Erythroblast (primary cell): ENCODE measurements at regions not wholly inside any gene's neighbourhood (a gene's known extent, or its start where the extent isn't known, plus 50 kb on each side); places are given as distances from the start of the nearest gene placed in this dataset.

ENCODE experiments used
- GATA1 ChIP-seq: IDR thresholded peaks from 2 replicates; pipeline ENCODE4 v1.6.1; 2011; ENCODE audit warnings: low read depth, mild to moderate bottlenecking, control low read depth, low read length, moderate library complexity
- POLR2A ChIP-seq: IDR thresholded peaks from 2 replicates; pipeline ENCODE4 v1.6.1; 2011; ENCODE audit warnings: mild to moderate bottlenecking, low read length

DNA sequence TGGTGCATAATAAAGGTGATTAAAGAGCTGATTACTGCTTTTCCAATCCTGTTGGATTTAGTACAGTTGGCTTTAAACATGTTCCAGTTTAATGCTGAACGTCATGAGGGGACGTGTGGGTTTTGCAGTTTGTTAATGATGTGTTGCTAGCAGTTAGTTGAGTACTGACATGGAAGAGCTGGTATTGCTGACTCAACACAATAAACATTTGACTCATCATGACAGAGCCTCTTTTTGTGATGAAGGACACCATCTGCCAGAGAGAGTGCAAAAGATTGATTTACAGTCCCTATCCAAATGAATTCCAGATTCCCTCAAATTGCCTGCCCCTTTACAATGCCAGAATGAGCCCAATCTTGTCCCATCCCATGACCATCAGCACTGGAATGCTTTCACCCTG lies 346.2 kb upstream of the PRICKLE1 start:
- TF ChIP-seq POLR2A (no peak), GATA1 (no peak)
